ENCODE measurements at regions not wholly inside any gene's neighbourhood (a gene's known extent, or its start where the extent isn't known, plus 50 kb on each side); places are given as distances from the start of the nearest gene placed in this dataset.

GRCh38 chr5:124133406-124133805 lies 613.0 kb downstream of the ZNF608 start:
- TF ChIP-seq EZH2 (IDR thresholded peaks at IDR 0.05) (no peak), POLR2AphosphoS5 (IDR thresholded peaks at IDR 0.05; ENCODE audit: borderline replicate concordance, low read depth, low read length) (no peak), FOXP2 (optimal IDR thresholded peaks at IDR 0.05; ENCODE audit: control extremely low read depth, extremely low read length, insufficient read depth) (no peak)
- DNase-seq (ENCODE audit: low read depth, low spot score) = no peak

GRCh38 chr5:124132843-124133242 lies 613.6 kb downstream of the ZNF608 start:
- TF ChIP-seq EZH2 (IDR thresholded peaks at IDR 0.05) (no peak), POLR2AphosphoS5 (IDR thresholded peaks at IDR 0.05; ENCODE audit: borderline replicate concordance, low read depth, low read length) (no peak), FOXP2 (optimal IDR thresholded peaks at IDR 0.05; ENCODE audit: control extremely low read depth, extremely low read length, insufficient read depth) (no peak)
- Histone ChIP-seq H3K9ac (ENCODE audit: insufficient read length) (no peak overlapping the region), H3K4me3 (no peak overlapping the region), H3K36me3 (ENCODE audit: insufficient read depth, low read length) (no peaks in the 10 kb centered on the region), H3K9me3 (ENCODE audit: low read depth, low read length) (no peaks in the 10 kb centered on the region), H3K27ac (no peak overlapping the region)
- DNase-seq (ENCODE audit: low read depth, low spot score) = no peak

More at GRCh38 chr5:124133406-124133805, 613.0 kb downstream of the ZNF608 start:
- Histone ChIP-seq H3K4me3 (no peak overlapping the region), H3K36me3 (ENCODE audit: insufficient read depth, low read length) (no peaks in the 10 kb centered on the region), H3K9me3 (ENCODE audit: low read depth, low read length) (no peaks in the 10 kb centered on the region), H3K27ac (no peak overlapping the region), H3K9ac (ENCODE audit: insufficient read length) (no peak overlapping the region)

- Histone ChIP-seq H3K9me3 (ENCODE audit: low read depth, low read length) (no peaks in the 10 kb centered on the region), H3K4me3 (no peak overlapping the region), H3K9ac (ENCODE audit: insufficient read length) (no peak overlapping the region), H3K36me3 (ENCODE audit: insufficient read depth, low read length) (no peaks in the 10 kb centered on the region), H3K27ac (no peak overlapping the region)
- no peak for TF ChIP-seq FOXP2 (optimal IDR thresholded peaks at IDR 0.05; ENCODE audit: control extremely low read depth, extremely low read length, insufficient read depth)
- TF ChIP-seq POLR2AphosphoS5 (IDR thresholded peaks at IDR 0.05; ENCODE audit: borderline replicate concordance, low read depth, low read length) = no peak
- TF ChIP-seq EZH2 (IDR thresholded peaks at IDR 0.05) = no peak
- DNase-seq (ENCODE audit: low read depth, low spot score) = no peak
Measured at GRCh38 chr5:124131466-124131865, 615.0 kb downstream of the ZNF608 start.

GRCh38 chr5:124130816-124131215 lies 615.6 kb downstream of the ZNF608 start:
- Histone ChIP-seq H3K36me3 (ENCODE audit: insufficient read depth, low read length) (no peaks in the 10 kb centered on the region), H3K9me3 (ENCODE audit: low read depth, low read length) (no peaks in the 10 kb centered on the region), H3K27ac (no peak overlapping the region), H3K4me3 (no peak overlapping the region), H3K9ac (ENCODE audit: insufficient read length) (no peak overlapping the region)
- no peak for TF ChIP-seq FOXP2 (optimal IDR thresholded peaks at IDR 0.05; ENCODE audit: control extremely low read depth, extremely low read length, insufficient read depth)
- TF ChIP-seq POLR2AphosphoS5 (IDR thresholded peaks at IDR 0.05; ENCODE audit: borderline replicate concordance, low read depth, low read length) = no peak
- no peak for TF ChIP-seq EZH2 (IDR thresholded peaks at IDR 0.05)
- no peak for DNase-seq (ENCODE audit: low read depth, low spot score)

GRCh38 chr5:124128867-124129266 lies 616.9 kb downstream of the CSNK1G3 start:
- H3K4me3 ChIP-seq = no peak overlapping the region
- no peak for TF ChIP-seq POLR2AphosphoS5 (IDR thresholded peaks at IDR 0.05; ENCODE audit: borderline replicate concordance, low read depth, low read length)
- H3K9ac ChIP-seq (ENCODE audit: insufficient read length) = no peak overlapping the region
- DNase-seq (ENCODE audit: low read depth, low spot score) = no peak
- H3K9me3 ChIP-seq (ENCODE audit: low read depth, low read length) = no peaks in the 10 kb centered on the region
- H3K36me3 ChIP-seq (ENCODE audit: insufficient read depth, low read length) = no peaks in the 10 kb centered on the region
- no peak overlapping the region for H3K27ac ChIP-seq

GRCh38 chr5:124126504-124127217 lies 614.7 kb downstream of the CSNK1G3 start:
- Histone ChIP-seq H3K4me3 (no peak overlapping the region), H3K9me3 (ENCODE audit: low read depth, low read length) (no peaks in the 10 kb centered on the region), H3K36me3 (ENCODE audit: insufficient read depth, low read length) (no peaks in the 10 kb centered on the region), H3K27ac (no peak overlapping the region), H3K9ac (ENCODE audit: insufficient read length) (no peak overlapping the region)
- TF ChIP-seq FOXP2 (optimal IDR thresholded peaks at IDR 0.05; ENCODE audit: control extremely low read depth, extremely low read length, insufficient read depth) (no peak), POLR2AphosphoS5 (IDR thresholded peaks at IDR 0.05; ENCODE audit: borderline replicate concordance, low read depth, low read length) (no peak), EZH2 (IDR thresholded peaks at IDR 0.05) (no peak)
- no peak for DNase-seq (ENCODE audit: low read depth, low spot score)

- H3K27ac ChIP-seq = no peak overlapping the region
- H3K9ac ChIP-seq (ENCODE audit: insufficient read length) = no peak overlapping the region
- DNase-seq (ENCODE audit: low read depth, low spot score) = no peak
- no peaks in the 10 kb centered on the region for H3K9me3 ChIP-seq (ENCODE audit: low read depth, low read length)
- H3K4me3 ChIP-seq = no peak overlapping the region
- TF ChIP-seq EZH2 (IDR thresholded peaks at IDR 0.05) = no peak
- no peak for TF ChIP-seq FOXP2 (optimal IDR thresholded peaks at IDR 0.05; ENCODE audit: control extremely low read depth, extremely low read length, insufficient read depth)
- TF ChIP-seq POLR2AphosphoS5 (IDR thresholded peaks at IDR 0.05; ENCODE audit: borderline replicate concordance, low read depth, low read length) = no peak
- no peaks in the 10 kb centered on the region for H3K36me3 ChIP-seq (ENCODE audit: insufficient read depth, low read length)
Measured at GRCh38 chr5:124124711-124125229, 612.8 kb downstream of the CSNK1G3 start.

- no peak overlapping the region for H3K9ac ChIP-seq (ENCODE audit: insufficient read length)
- DNase-seq (ENCODE audit: low read depth, low spot score) = no peak
- H3K27ac ChIP-seq = no peak overlapping the region
- no peak overlapping the region for H3K4me3 ChIP-seq
- H3K36me3 ChIP-seq (ENCODE audit: insufficient read depth, low read length) = no peaks in the 10 kb centered on the region
- no peaks in the 10 kb centered on the region for H3K9me3 ChIP-seq (ENCODE audit: low read depth, low read length)
- TF ChIP-seq FOXP2 (optimal IDR thresholded peaks at IDR 0.05; ENCODE audit: control extremely low read depth, extremely low read length, insufficient read depth) = no peak
- no peak for TF ChIP-seq POLR2AphosphoS5 (IDR thresholded peaks at IDR 0.05; ENCODE audit: borderline replicate concordance, low read depth, low read length)
- no peak for TF ChIP-seq EZH2 (IDR thresholded peaks at IDR 0.05)
Measured at GRCh38 chr5:124121198-124121597, 609.2 kb downstream of the CSNK1G3 start.

- H3K9me3 ChIP-seq (ENCODE audit: low read depth, low read length) = no peaks in the 10 kb centered on the region
- H3K9ac ChIP-seq (ENCODE audit: insufficient read length) = no peak overlapping the region
- no peak for DNase-seq (ENCODE audit: low read depth, low spot score)
- no peak overlapping the region for H3K27ac ChIP-seq
- H3K4me3 ChIP-seq = no peak overlapping the region
- no peaks in the 10 kb centered on the region for H3K36me3 ChIP-seq (ENCODE audit: insufficient read depth, low read length)
- TF ChIP-seq POLR2AphosphoS5 (IDR thresholded peaks at IDR 0.05; ENCODE audit: borderline replicate concordance, low read depth, low read length) (no peak), FOXP2 (optimal IDR thresholded peaks at IDR 0.05; ENCODE audit: control extremely low read depth, extremely low read length, insufficient read depth) (no peak), EZH2 (IDR thresholded peaks at IDR 0.05) (no peak)
Measured at GRCh38 chr5:124114911-124115310, 602.9 kb downstream of the CSNK1G3 start.
